Esophagus squamous epithelium (tissue), 4 donors: ENCODE measurements at regions not wholly inside any gene's neighbourhood (a gene's known extent, or its start where the extent isn't known, plus 50 kb on each side); places are given as distances from the start of the nearest gene placed in this dataset.

ENCODE experiments used
- POLR2A ChIP-seq, 4 donors: fragments of 450-650 bp; IDR thresholded peaks; one replicate each; pipeline ENCODE4 v1.6.1; 2017; ENCODE audit warnings: antibody characterized with exemption in 4 of 4, mild to moderate bottlenecking in 4 of 4, moderate library complexity in 3 of 4
- TF ChIP-seq, protein P1 (sequence below), 6 experiments: fragments of 450-650 bp in 4 of 6; fragments of 200-600 bp in 2 of 6; sonication (generic) in 2 of 6; IDR thresholded peaks; one replicate each; pipeline ENCODE4 v1.5.1; 2016 to 2019; ENCODE audit warnings: antibody characterized with exemption in 6 of 6, mild to moderate bottlenecking in 4 of 6, moderate library complexity in 4 of 6

DNA sequence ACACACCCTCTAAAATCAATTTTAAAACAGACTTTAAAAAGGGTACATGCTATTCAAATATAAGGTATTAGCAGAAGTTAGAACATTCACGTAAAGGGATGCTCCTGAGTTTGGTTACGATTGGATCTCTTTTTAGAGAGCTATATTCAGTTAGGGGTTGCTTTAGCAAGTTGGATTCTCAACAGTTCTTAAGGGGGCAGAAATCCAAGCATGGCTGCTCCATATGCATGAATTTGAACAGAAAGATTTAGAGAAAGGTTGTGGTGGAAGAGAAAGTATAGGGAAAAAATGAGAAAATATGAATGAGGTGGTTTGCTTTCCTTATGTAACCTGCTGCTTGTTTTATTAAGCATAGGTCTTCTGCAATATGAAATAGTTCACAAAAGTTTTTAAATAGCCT lies 855.1 kb downstream of the SORCS1 start:
- TF ChIP-seq POLR2A (IDR thresholded peaks at IDR 0.05), result no peak
- TF ChIP-seq, protein P1, sequence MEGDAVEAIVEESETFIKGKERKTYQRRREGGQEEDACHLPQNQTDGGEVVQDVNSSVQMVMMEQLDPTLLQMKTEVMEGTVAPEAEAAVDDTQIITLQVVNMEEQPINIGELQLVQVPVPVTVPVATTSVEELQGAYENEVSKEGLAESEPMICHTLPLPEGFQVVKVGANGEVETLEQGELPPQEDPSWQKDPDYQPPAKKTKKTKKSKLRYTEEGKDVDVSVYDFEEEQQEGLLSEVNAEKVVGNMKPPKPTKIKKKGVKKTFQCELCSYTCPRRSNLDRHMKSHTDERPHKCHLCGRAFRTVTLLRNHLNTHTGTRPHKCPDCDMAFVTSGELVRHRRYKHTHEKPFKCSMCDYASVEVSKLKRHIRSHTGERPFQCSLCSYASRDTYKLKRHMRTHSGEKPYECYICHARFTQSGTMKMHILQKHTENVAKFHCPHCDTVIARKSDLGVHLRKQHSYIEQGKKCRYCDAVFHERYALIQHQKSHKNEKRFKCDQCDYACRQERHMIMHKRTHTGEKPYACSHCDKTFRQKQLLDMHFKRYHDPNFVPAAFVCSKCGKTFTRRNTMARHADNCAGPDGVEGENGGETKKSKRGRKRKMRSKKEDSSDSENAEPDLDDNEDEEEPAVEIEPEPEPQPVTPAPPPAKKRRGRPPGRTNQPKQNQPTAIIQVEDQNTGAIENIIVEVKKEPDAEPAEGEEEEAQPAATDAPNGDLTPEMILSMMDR (IDR thresholded peaks at IDR 0.05), result no peak
